ENCODE measurements at regions not wholly inside any gene's neighbourhood (a gene's known extent, or its start where the extent isn't known, plus 50 kb on each side); places are given as distances from the start of the nearest gene placed in this dataset.
"Not testable (repeated sequence)": the region's sequence is repeated elsewhere in the genome, so short reads cannot be mapped to it uniquely, and the experiment has no call there.

DNA sequence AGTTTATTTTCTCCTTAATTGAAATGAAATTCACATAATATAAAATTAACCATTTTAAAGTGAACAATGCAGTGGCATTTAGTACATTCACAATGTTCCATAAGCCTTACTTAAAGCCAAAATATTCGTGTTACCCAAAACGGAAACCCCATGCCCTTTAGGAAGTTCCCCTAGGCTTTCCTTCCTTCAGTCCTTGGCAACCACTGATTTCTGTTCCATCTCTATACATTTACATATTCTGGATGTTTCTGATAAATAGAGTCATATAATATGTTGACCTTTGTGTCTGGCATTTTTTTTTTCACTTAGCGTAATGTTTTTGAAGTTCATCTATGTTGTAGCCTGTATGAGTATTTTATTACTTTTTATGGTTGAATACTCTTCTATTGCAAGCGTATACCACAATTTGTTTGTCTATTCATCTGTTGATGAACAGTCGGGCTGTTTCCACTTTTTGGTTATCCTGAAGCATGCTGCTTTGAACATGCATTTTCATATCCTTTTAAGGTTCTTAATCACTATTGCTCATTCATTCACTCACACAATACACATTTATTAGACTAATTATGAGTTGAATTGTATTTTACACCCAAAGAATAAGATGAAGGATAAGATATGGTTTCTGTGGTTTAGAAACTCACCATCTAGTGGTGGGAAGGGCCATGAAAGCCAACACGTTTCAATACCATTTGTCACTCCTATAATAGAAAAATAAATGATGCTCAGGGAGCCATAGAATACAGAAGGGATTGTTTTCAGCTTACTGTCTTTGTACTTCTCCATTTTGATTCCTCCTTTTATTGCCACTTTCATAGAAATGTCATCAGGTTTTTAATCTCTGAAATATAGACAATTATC is 408.2 kb upstream of the CBLB start:
- no peak for DNase-seq

DNA sequence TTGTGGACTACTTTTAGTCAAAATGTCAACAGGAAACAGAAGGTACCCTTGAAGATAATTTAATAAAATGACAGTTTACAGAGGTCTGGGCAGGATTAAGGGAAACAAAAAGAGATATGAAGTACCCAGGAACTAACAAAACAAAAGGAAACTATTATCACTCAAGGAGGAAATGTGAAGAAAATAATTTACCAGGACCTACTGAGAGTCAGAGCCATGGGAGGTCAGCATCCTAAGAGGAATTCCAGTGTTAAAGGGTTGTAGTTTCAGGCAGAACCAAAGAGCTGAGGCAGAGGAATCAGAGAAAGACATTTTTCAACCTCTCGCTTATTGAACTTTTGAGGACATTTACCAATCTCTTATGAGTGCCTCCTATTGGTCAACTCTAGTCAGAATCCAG is 408.9 kb upstream of the CBLB start:
- DNase-seq = no peak

DNA sequence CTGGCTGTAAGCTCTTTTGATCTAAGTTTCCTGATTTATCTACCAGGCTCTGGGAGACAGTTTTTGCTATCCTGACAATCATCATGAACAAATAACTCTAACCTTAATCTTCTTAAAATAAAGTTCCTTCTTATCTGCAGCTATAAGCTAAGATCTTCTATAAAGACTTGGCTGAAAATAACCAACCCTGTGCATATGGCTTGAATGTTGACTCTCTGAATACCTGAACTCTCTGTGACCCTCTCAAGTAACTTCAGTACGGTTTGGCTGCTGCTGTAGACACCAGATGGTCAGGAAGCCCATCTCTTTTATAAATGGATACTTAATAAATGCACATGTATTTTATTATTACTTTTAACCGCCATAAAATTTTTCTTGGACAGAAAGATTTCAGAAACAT is 412.4 kb upstream of the CBLB start:
- DNase-seq = no peak

DNA sequence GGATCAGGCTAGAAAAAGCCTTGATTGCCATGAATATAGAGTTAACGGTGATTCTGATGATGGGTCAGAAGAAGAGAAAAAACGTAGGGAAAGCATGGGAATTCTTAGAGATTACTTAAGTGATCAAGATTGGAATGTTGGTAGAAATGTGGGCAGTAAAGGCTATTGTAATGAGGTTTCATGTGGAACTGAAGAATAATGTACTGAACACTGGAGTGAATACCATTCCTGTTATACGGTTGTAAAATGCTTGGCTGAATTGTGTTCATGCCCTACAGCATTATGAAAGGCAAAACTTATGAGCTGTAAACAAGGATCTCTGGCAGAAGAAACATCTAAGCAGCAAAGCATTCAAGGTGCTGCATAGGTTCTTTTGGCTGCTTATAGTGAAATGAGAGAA is 414.1 kb upstream of the CBLB start:
- no peak for DNase-seq

DNA sequence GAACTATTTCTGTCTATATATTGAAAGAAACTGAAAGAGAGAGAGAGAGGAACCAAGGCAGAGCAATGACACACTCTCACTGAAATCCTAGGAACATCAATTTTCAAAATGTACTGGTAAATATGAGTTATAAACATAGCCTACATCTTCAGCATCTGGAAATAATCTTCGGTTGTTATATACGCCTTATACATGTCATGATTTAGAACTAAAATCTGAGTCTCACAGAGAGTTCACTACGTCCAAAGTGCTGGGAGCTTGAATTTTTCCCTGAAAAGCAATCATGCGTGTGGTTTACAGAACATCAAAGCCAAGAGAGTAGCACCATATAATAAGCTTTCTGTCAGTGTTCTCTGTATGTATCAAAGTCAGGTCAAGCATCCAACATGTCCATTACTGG is 420.0 kb upstream of the CBLB start:
- DNase-seq = no peak

DNA sequence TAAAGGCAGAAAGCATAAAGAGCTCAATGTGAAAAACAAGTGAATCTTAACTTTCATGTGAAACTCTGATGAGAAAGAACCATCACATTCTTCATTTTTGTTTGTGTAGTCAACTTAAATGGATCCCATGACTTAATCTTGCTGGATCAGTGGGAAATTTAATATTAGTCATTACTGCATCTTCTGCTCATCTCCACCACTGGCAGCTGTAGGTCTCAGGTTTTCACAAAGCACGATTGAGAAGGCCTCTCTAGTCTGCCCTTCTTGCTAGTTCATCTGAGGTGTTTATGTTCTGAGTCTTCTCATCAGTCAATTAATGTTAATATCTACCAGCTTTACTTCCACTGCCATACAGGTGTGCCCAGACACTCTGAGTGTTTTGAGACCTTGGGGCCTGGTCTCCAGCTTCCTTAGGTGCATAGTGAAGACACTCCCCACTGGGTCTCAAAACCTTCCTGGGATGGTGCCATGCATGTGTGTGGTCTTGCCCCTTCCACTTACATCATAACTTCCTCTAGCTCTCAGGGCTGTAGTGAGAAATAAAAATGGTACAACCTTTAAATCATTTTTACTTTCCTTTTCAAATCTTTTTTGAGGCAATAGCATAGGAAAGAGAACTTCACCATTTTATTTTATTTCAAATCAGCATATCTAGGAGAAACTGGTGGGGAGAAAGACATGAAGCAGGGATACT is 421.6 kb upstream of the CBLB start:
- no peak for DNase-seq

DNA sequence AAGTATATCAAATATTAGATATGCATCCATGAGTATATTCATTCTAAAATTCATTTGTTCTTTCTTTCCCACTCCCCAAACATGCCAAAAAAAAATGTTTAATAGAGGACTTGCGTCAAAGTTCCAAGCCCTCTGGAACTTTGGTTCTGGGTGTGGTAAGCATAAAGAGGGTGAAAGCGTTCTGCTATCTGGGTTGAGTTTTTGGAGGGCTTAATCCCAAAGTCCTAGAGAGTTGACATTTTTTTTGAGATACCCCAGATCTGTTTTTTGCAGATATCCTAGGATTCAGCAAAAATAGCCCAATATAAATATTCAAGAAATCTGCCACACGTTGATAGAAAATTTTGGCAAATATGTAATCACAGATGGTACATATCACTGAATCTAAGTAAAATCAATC is 424.3 kb upstream of the CBLB start:
- DNase-seq = no peak

DNA sequence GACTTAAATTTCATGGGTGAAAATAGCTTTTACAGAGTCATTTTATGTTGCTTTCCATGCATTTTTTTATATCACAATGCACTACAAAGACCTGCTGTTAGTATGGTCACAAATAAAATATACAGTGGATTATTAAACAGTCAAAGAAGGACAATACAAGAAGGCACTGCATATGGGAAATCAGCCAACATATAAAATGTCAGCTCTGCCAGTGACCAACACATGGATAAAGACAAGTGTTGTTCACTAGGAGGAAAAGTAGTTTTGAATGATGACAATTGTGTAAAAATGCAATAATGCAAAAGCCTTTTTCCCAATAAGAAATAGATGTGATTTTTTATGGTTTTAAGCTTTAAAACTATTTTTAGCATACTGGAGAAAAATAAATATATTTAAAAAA is 425.3 kb upstream of the CBLB start:
- no peak for DNase-seq

DNA sequence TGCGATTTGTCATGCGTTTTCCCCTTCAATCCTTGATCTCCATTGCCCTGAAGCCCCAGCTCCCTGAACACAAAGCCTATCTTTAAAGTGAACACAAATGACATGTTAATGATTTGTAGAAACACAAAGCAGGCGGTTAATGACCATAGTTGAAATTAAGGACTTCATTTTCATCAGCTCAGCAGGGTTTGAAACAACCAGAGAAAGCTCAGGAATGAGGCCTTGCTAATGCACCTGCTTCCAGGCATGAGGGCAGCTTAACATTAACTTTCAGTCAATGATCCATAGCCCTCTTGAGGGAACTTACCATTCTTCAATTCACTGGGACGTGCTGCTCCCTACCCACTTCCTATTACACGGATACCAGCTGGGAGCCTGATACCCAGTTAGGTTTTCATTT is 427.2 kb upstream of the CBLB start:
- no peak for DNase-seq

DNA sequence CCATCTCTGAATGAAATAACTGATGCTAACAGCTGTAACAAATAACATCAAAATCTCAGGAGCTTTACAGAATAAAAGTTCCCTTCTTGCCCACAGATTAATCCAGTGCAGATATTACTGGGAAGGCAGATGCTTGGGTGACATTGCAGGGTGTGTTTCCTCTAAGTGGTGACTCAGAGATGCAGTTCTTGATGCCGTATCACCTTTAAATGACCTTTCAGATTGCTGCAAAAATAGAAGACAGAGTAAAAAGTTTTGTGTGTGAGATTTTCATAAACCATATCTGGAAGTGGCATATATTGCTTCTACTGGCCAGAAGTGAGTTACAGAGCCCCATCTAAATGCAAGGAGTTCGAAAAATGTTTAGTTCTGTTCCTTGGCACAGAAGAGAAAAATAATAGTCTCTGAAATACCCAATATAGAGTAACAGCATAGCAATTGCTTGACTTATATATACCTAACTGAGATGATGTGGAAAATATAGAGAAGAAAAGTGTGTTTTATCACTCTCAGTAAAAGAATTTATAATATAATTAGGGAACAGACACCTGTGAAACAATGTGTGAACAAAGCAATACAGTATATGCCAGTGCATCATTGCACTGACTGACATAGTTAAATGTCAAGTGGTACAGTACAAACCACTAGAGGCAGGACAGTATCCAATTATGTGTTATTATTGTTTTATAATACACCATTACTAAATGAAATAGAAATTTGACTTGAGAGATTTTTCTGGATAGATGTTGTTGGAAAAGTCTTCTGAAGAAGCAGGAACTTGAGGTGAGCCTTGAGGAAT is 430.7 kb upstream of the CBLB start:
- no peak for DNase-seq

DNA sequence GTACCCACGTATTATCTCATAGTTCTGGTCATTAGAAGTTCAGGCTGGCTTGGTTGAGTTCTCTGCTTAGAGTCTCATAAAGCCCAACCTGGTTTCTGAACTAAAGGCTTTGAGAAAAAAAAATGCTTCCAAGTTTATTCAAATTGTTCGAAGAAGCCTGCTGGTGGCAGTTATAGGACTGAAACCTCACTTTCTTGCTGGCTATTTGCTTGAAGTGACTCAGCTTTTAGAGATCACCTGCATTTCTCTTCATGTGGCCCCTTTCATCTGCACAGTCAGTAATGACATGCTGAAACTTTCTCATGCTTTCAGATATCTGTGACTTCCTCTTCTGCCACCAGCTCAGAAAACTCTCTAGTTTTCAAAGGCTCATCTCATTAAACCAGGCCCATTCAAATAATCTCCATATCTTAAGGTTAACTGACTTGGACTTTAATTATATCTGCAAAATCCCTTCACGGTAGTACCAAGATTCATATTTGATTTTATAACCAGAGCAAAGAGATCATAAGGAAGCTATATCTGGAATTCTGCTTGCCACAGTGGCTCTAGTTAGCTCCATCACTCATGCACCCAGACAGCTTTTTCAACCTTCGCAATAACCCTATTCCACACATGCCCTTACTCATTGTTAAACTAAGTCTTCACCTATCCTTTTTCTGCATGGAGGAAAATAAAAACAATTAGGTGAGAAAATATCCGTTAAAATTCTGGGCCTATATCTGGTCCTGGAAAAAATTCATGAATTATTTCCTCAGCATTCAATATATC is 433.8 kb upstream of the CBLB start:
- peak in 1 of 2 donors; percentile 11 for DNase-seq

DNA sequence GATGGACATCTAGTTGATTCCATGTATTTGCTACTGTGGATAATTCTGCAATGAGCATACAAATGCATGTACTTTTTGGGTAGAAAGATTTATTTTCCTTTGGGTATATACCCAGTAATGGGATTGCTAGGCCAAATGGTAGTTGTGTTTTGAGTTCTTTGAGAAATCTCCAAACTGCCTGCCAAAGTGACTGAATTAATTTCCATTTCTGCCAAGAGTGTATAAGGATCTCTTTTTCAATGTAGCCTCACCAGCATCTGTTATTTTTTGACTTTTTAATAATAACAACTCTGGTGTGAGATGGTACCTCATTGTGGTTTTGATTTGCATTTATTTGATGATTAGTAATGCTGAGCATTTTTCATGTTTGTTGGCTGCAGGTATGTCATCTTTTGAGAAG is 435.0 kb upstream of the CBLB start:
- no peak for DNase-seq

DNA sequence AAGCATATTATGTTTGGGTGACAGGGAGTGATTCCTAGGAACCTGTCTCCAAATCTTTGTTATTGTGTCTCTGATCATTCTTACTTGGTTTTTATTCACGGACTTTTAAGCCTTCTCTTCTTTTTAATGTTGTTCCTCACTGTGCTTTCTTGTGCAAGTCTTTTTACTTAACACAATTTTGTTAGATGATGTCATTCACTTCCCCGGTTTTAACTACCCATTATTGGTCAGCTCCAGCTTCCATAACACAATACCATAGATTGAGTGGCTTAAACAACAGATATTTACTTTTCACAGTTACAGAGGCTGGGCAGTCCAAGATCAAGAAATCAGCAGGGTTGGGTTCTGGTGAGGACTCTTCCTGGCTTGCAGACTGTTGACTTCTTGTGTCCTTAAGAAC is 436.3 kb upstream of the CBLB start:
- no peak for DNase-seq

DNA sequence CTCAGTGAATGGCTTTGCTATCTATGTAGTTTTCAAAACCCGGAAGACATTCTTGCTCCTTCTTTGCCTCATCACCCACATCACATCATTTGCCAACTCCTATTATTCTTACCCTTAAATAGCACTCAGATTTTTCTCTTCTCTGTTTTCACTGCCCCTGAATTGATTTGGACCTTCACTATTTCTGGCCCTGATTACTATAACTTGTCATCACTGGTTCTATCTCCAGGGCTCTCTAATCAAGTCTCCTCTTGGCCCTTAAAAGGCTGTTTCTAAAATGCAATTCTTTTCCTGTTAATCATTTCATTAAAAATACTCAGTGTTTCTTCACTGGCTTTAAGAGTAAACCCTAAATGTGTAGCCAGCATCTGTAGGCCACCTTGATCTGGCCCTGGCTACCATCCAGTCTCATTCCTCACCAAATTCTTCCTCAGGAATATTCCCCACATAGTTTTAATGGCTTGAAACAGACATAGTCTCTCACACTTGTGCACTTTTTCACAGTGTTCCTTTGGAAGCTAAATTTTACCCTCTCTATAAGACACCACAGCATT is 437.1 kb upstream of the CBLB start:
- no peak for DNase-seq

DNA sequence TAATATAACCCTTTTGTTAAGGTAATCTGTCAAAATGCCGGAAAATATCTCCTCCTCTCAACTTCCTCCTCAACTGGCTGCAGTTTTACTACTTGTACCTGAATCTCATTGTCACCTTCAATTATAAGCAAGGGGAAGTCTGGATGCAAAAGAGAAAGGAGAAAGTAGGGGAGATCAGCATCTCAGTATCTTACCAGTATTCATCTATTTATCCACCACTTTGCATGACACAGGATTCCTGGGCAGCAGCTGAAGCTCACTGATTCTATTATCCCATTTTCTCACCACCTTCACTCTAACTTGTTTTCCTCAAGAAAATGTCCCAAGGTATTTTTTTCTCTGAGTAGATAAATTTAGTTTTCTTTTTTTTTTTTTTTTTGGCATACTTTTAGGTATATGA is 440.5 kb upstream of the CBLB start:
- DNase-seq = no peak

DNA sequence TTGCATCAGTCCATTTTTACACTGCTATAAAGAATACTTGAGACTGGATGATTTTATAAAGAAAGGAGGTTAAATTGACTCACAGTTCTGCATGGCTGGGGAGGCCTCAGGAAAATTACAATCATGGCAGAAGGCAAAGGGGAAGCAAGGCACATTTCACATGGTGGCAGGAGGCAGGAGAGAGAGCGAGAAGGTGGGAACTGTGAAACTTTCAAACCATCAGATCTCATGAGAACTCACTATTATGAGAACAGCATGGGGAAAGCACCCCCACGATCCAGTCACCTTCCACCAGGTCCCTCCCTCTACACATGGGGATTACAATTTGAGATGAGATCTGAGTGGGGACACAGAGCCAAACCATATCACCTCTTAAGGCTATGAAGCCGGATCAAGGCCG is 441.0 kb upstream of the CBLB start:
- DNase-seq = not testable (repeated sequence)

DNA sequence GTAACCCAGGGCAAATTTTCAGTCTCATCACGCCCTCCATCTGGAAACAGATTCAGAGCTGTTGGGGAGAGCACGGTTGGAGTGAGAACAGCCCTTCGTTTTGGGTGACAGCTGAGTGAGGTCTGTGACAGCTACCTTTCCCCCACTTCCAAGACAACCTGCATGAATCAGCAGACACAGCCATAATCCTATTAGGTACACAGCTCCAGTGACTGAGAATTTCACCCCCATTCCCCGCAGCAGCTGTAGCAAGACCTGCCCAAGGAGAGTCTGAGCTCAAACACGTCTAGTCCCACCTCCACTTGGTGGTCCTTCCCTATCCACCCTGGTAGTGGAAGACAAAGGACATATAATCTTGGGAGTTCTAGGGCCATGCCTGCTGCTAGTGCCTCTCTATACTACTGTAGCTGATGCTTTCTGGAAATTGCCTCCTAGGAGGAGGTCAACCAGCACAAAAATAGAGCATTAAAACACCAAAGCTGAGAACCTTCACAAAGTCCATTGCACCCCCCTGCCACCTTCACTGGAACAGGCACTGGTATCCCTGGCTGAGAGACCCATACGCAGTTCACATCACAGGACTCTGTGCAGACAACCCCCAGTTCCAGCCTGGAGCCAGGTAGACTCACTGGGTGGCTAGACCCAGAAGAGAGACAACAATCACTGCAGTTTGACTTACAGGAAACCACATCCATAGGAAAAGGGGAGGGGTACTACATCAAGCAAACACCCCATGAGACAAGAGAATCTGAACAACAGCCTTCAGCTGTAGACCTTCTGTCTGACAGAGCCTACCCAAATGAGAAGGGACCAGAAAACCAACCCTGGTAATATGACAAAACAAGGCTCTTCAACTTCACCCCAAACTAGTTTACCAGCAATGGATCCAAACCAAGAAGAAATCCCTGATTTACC is 448.6 kb upstream of the CBLB start:
- no peak for DNase-seq

DNA sequence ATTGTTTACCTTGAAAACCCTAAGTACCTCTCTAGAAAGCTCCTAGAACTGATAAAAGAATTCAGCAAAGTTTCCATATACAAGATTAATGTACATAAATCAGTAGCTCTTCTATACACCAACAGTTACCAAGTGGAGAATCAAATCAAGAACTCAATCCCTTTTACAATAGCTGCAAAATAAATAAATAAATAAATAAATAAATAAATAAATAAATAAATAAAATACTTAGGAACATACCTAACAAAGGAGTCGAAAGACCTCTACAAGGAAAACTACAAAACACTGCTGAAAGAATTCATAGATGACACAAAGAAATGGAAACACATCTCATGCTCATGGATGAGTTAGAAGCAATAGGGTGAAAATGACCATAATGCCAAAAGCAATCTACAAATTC is 452.6 kb upstream of the CBLB start:
- not testable (repeated sequence) for DNase-seq

DNA sequence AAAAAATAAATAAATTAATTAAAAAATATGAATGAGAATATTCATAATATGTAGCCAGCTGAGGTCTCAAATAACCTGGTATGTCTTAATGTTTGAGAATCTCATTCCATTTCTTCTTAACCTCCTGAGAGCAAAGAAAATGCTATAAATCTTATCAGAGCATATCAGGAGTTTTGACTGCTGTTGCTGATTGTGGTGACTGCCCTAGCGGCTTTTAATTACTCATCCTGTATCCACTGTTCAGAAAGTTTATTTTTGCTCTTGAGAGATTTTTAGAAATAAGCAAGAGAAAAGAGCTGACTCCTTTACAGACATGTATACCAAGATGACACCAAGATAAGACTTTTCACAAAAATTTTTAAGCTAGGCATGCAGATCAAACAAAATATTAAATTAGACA is 454.8 kb upstream of the CBLB start:
- DNase-seq = no peak

DNA sequence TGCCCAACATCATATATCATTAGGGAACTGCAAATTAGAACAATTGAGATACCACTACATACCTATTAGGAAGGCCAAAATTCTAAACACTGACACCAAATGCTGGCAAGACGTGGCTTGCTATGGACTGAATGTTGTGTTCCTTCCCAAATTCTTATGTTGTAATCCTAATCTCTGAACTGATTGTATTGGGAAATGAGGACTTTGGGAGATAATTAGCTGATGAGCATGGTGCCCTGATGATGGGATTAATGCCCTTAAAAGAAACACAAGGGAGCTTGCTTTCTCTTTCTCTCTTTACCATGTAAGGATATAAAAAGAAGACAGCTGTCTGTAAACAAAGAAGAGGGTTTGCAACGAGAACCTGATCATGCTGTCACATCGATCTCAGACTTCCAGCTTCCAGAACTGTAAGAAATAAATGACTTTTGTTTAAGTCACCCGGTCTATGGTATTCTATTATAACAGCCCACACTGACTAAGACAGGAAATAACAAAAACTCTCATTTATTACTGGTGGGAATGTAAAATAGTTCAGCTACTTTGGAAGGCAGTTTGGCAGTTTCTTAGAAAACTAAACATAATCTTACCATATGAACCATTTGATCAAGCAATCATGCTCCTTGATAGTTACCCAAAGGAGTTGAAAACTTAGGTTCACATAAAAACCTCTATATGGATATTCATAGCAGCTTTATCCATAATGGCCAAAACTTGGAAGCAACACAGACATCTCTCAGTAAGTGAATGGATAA is 458.3 kb upstream of the CBLB start:
- no peak for DNase-seq

DNA sequence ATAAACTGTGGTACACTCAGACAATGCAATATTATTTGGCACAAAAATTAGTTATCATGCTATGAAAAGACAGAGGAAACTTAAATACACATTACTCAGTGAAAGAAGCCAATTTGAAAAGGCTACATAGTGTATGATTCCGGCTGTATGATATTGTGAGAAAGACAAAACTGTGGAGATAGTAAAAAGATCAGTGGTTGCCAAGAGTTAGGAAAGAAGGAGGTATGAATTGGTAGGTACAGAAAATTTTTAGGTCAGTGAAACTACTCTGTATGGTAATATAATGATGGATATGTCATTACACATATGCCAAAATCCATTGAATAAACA is 458.8 kb upstream of the CBLB start:
- no peak for DNase-seq

Measured in CD4-positive, alpha-beta T cell treated with Interleukin-1 beta for 1 hour (primary cell).